H9 (cell line): ENCODE measurements at regions not wholly inside any gene's neighbourhood (a gene's known extent, or its start where the extent isn't known, plus 50 kb on each side); places are given as distances from the start of the nearest gene placed in this dataset.
A peak's percentile ranks its signal among the peaks of the same experiment; 100 is the strongest.

ENCODE experiments used
- DNase-seq: peaks from one replicate; pipeline ENCODE4 v3.0.0-alpha.2; 2017
- H2AFZ ChIP-seq: one replicate; pipeline ENCODE4 v1.6.1; 2013; ENCODE audit warnings: mild to moderate bottlenecking, low read length, control low read depth, moderate library complexity
- H2AK5ac ChIP-seq: 2 replicates; pipeline ENCODE4 v1.6.1; 2013; ENCODE audit warnings: low read length, control low read depth, mixed read lengths; ENCODE audit not compliant: insufficient read length
- H2BK120ac ChIP-seq: one replicate; pipeline ENCODE4 v1.6.1; 2013; ENCODE audit warnings: low read depth, mild to moderate bottlenecking, low read length, control low read depth, inconsistent platforms; ENCODE audit not compliant: poor library complexity, severe bottlenecking
- H2BK12ac ChIP-seq: 2 replicates; pipeline ENCODE4 v1.6.1; 2013; ENCODE audit warnings: low read length, control low read depth, mixed read lengths, low read depth; ENCODE audit not compliant: insufficient read length
- H2BK15ac ChIP-seq: 2 replicates; pipeline ENCODE4 v1.6.1; 2013; ENCODE audit warnings: low read depth, low read length, control low read depth
- H2BK20ac ChIP-seq: one replicate; pipeline ENCODE4 v1.6.1; 2013; ENCODE audit warnings: low read depth, mild to moderate bottlenecking, low read length, control low read depth, inconsistent platforms; ENCODE audit not compliant: poor library complexity, severe bottlenecking
- H2BK5ac ChIP-seq: 2 replicates; pipeline ENCODE4 v1.6.1; 2013; ENCODE audit warnings: low read length, control low read depth, mixed read lengths; ENCODE audit not compliant: insufficient read length
- H3K14ac ChIP-seq: 2 replicates; pipeline ENCODE4 v1.6.1; 2013; ENCODE audit warnings: low read length, control low read depth; ENCODE audit not compliant: insufficient read depth
- H3K18ac ChIP-seq: 2 replicates; pipeline ENCODE4 v1.6.1; 2013; ENCODE audit warnings: low read depth, mild to moderate bottlenecking, mixed read lengths, low read length, control low read depth; ENCODE audit not compliant: insufficient read length
- H3K23ac ChIP-seq: 2 replicates; pipeline ENCODE4 v1.6.1; 2013; ENCODE audit warnings: low read length, control low read depth, mixed read lengths, low read depth; ENCODE audit not compliant: insufficient read length
- H3K23me2 ChIP-seq: 2 replicates; pipeline ENCODE4 v1.6.1; 2013; ENCODE audit warnings: low read depth, mild to moderate bottlenecking, mixed read lengths, low read length, control low read depth; ENCODE audit not compliant: insufficient read length, poor library complexity, severe bottlenecking
- H3K27ac ChIP-seq: 2 replicates; pipeline ENCODE4 v1.5.1; 2013; ENCODE audit warnings: low read length, control low read depth, mixed read lengths, low read depth; ENCODE audit not compliant: insufficient read length
- H3K27me3 ChIP-seq: 2 replicates; pipeline ENCODE4 v1.6.1; 2013; ENCODE audit warnings: low read length, control low read depth, inconsistent platforms; ENCODE audit not compliant: insufficient read depth
- H3K4ac ChIP-seq: 2 replicates; pipeline ENCODE4 v1.6.1; 2013; ENCODE audit warnings: low read depth, mild to moderate bottlenecking, control low read depth, inconsistent platforms, low read length, moderate library complexity
- H3K4me1 ChIP-seq: 2 replicates; pipeline ENCODE4 v1.6.1; 2013; ENCODE audit warnings: low read length, control low read depth, inconsistent platforms; ENCODE audit not compliant: insufficient read depth
- H3K4me2 ChIP-seq: 2 replicates; pipeline ENCODE4 v1.6.1; 2013; ENCODE audit warnings: low read length, control low read depth, mixed read lengths; ENCODE audit not compliant: insufficient read length, insufficient read depth
- H3K56ac ChIP-seq: 2 replicates; pipeline ENCODE4 v1.6.1; 2013; ENCODE audit warnings: low read depth, mild to moderate bottlenecking, mixed read lengths, low read length, control low read depth; ENCODE audit not compliant: insufficient read length
- H3K79me1 ChIP-seq: 2 replicates; pipeline ENCODE4 v1.6.1; 2013; ENCODE audit warnings: low read depth, mild to moderate bottlenecking, moderate library complexity, low read length, control low read depth, inconsistent platforms; ENCODE audit not compliant: insufficient read depth, poor library complexity, severe bottlenecking
- H3K79me2 ChIP-seq: 2 replicates; pipeline ENCODE4 v1.6.1; 2013; ENCODE audit warnings: low read length, control low read depth, inconsistent platforms; ENCODE audit not compliant: insufficient read depth
- H3K9ac ChIP-seq: 2 replicates; pipeline ENCODE4 v1.6.1; 2013; ENCODE audit warnings: low read length, control low read depth, mixed read lengths; ENCODE audit not compliant: insufficient read length; ENCODE audit errors: extremely low read depth
- H3K9me3 ChIP-seq: one replicate; pipeline ENCODE4 v1.6.1; 2013; ENCODE audit warnings: low read depth, low read length, inconsistent platforms; ENCODE audit not compliant: control insufficient read depth
- H3T11ph ChIP-seq: one replicate; pipeline ENCODE4 v1.6.1; 2013; ENCODE audit warnings: mild to moderate bottlenecking, low read length, control low read depth, inconsistent platforms
- H4K20me1 ChIP-seq: one replicate; pipeline ENCODE4 v1.6.1; 2013; ENCODE audit not compliant: control insufficient read depth, insufficient read length, insufficient read depth
- H4K5ac ChIP-seq: 2 replicates; pipeline ENCODE4 v1.6.1; 2013; ENCODE audit warnings: low read depth, mild to moderate bottlenecking, mixed read lengths, low read length, control low read depth; ENCODE audit not compliant: insufficient read length
- H4K8ac ChIP-seq: replicated peaks from 2 replicates; pipeline ENCODE4 v1.6.1; 2013; ENCODE audit warnings: low read length, control low read depth, mixed read lengths, low read depth; ENCODE audit not compliant: insufficient read length
- H4K91ac ChIP-seq: 2 replicates; pipeline ENCODE4 v1.6.1; 2013; ENCODE audit warnings: low read depth, mild to moderate bottlenecking, moderate library complexity, mixed read lengths, low read length, control low read depth; ENCODE audit not compliant: insufficient read length
- H3K27ac Mint-ChIP-seq, 3 experiments: 2 replicates in 2 of 3; 3 replicates in 1 of 3; pipeline ENCODE4 v1.8.0; 2020 to 2021; ENCODE audit warnings: mixed read lengths in 3 of 3, mild to moderate bottlenecking in 1 of 3, moderate library complexity in 1 of 3
- H3K27me3 Mint-ChIP-seq: 2 replicates; pipeline ENCODE4 v1.8.0; 2021; ENCODE audit warnings: low read depth, mild to moderate bottlenecking, moderate library complexity, mixed read lengths
- H3K36me3 Mint-ChIP-seq, 3 experiments: 2 replicates in 2 of 3; 3 replicates in 1 of 3; pipeline ENCODE4 v1.8.0; 2020 to 2021; ENCODE audit warnings: low read depth in 3 of 3, mixed read lengths in 3 of 3; ENCODE audit not compliant: insufficient read depth in 1 of 3
- H3K4me1 Mint-ChIP-seq, 2 experiments: 2 replicates each; pipeline ENCODE4 v1.8.0; 2020; ENCODE audit warnings: mixed read lengths in 2 of 2
- H3K4me3 Mint-ChIP-seq, 2 experiments: 2 replicates in 1 of 2; 3 replicates in 1 of 2; pipeline ENCODE4 v1.8.0; 2020 to 2021; ENCODE audit warnings: mild to moderate bottlenecking in 2 of 2, mixed read lengths in 2 of 2, moderate library complexity in 1 of 2
- H3K9me3 Mint-ChIP-seq, 2 experiments: 2 replicates in 1 of 2; 3 replicates in 1 of 2; pipeline ENCODE4 v1.8.0; 2020; ENCODE audit warnings: mild to moderate bottlenecking in 2 of 2, mixed read lengths in 2 of 2, moderate library complexity in 1 of 2
- CTCF ChIP-seq: fragments of 200-600 bp; sonication (generic); conservative IDR thresholded peaks from 3 replicates; pipeline ENCODE4 v1.8.0; 2021; ENCODE audit warnings: antibody characterized with exemption, mild to moderate bottlenecking
- WGBS: extraction: QIAGEN DNeasy Blood & Tissue Kit; methylation state at CpG from one replicate; pipeline ENCODE4 v1.1.7; 2013; ENCODE audit warnings: missing lambda C conversion rate, low lambda C conversion rate, mixed read lengths; ENCODE audit not compliant: insufficient read length; ENCODE audit errors: extremely low coverage; 5-methylcytosine and 5-hydroxymethylcytosine counted together

DNA sequence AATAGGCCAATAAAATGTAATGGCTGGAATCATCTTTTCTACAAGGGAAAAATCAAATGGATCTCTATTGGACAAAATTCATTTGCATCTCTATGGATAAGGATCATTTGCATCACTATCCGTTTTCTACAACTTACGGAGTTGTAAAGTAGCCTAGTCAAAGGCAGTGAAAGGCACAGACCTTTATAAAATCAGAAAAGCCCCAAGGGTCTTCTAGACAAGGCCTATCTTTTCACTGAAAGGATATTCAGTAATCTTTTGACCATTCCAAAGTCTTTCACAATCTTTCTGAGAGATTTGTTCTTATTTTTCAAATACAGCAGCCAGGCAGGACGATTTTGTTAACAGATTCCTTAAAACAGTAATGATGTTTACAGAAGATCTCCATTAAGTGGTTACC lies 119.5 kb upstream of the JADE1 start:
- H3K9me3 ChIP-seq, result no peaks in the 10 kb centered on the region
- no peak overlapping the region for H3K9ac ChIP-seq
- H3K4me1 ChIP-seq, result peaks cover 4% of the 10 kb centered on the region; the same call in 1 of the 2 replicates
- peak overlapping the region; percentile 6 to 97 (median 44); a peak in 6 of 7 replicates for H3K27ac Mint-ChIP-seq
- no peak for DNase-seq
- no peak overlapping the region for H3K14ac ChIP-seq
- no peak overlapping the region for H4K91ac ChIP-seq
- H2BK120ac ChIP-seq, result no peak overlapping the region
- H3K27ac ChIP-seq, result peak overlapping the region; percentile 41
- H3K79me2 ChIP-seq, result no peaks in the 10 kb centered on the region
- H3K23me2 ChIP-seq, result no peaks in the 10 kb centered on the region
- H2AK5ac ChIP-seq, result no peak overlapping the region
- H3K4me3 Mint-ChIP-seq, result no peak overlapping the region
- no peaks in the 10 kb centered on the region for H3K79me1 ChIP-seq
- H3K56ac ChIP-seq, result no peak overlapping the region
- TF ChIP-seq CTCF, result no peak
- H2BK20ac ChIP-seq, result no peak overlapping the region
- no peak overlapping the region for H3T11ph ChIP-seq
- no peaks in the 10 kb centered on the region for H3K27me3 ChIP-seq
- no peak overlapping the region for H2BK12ac ChIP-seq
- H4K5ac ChIP-seq, result no peak overlapping the region
- no CpG with 5 or more reads among the region's 3 CpGs for WGBS
- H3K36me3 Mint-ChIP-seq, result peaks cover 15 to 41% (median 23%) of the 10 kb centered on the region in 3 experiments
- H2BK15ac ChIP-seq, result no peak overlapping the region
- H3K4ac ChIP-seq, result no peak overlapping the region
- no peaks in the 10 kb centered on the region; the same call in 1 of the 2 replicates for H3K27me3 Mint-ChIP-seq
- H3K4me1 Mint-ChIP-seq, result peaks cover 37 to 38% of the 10 kb centered on the region in 2 experiments
- H3K9me3 Mint-ChIP-seq, result peaks cover 24 to 25% of the 10 kb centered on the region in 2 experiments
- H3K18ac ChIP-seq, result no peak overlapping the region
- H3K4me2 ChIP-seq, result no peak overlapping the region
- H2AFZ ChIP-seq, result no peak overlapping the region
- H4K8ac ChIP-seq, result no peak overlapping the region
- H4K20me1 ChIP-seq, result no peaks in the 10 kb centered on the region
- H2BK5ac ChIP-seq, result no peak overlapping the region
- H3K23ac ChIP-seq, result no peak overlapping the region
